ENCODE measurements at regions not wholly inside any gene's neighbourhood (a gene's known extent, or its start where the extent isn't known, plus 50 kb on each side); places are given as distances from the start of the nearest gene placed in this dataset.

- TF ChIP-seq, protein P1, sequence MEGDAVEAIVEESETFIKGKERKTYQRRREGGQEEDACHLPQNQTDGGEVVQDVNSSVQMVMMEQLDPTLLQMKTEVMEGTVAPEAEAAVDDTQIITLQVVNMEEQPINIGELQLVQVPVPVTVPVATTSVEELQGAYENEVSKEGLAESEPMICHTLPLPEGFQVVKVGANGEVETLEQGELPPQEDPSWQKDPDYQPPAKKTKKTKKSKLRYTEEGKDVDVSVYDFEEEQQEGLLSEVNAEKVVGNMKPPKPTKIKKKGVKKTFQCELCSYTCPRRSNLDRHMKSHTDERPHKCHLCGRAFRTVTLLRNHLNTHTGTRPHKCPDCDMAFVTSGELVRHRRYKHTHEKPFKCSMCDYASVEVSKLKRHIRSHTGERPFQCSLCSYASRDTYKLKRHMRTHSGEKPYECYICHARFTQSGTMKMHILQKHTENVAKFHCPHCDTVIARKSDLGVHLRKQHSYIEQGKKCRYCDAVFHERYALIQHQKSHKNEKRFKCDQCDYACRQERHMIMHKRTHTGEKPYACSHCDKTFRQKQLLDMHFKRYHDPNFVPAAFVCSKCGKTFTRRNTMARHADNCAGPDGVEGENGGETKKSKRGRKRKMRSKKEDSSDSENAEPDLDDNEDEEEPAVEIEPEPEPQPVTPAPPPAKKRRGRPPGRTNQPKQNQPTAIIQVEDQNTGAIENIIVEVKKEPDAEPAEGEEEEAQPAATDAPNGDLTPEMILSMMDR (IDR thresholded peaks at IDR 0.05; ENCODE audit: low read depth, low read length), result no peak
- no peak for TF ChIP-seq EZH2phosphoT487 (IDR thresholded peaks at IDR 0.05; ENCODE audit: low read depth)
Measured at GRCh38 chr2:129224486-129224885, 755.0 kb upstream of the RAB6C start.
